Uterus (tissue), 2 donors: ENCODE measurements at regions not wholly inside any gene's neighbourhood (a gene's known extent, or its start where the extent isn't known, plus 50 kb on each side); places are given as distances from the start of the nearest gene placed in this dataset.

Source experiments
- POLR2A ChIP-seq, 2 donors: fragments of 450-650 bp; IDR thresholded peaks; one replicate each; pipeline ENCODE4 v1.6.1; 2016; ENCODE audit warnings: antibody characterized with exemption in 2 of 2, mild to moderate bottlenecking in 1 of 2, moderate library complexity in 1 of 2
- TF ChIP-seq, protein P1 (sequence below), 4 experiments: fragments of 200-600 bp in 2 of 4; fragments of 450-650 bp in 2 of 4; sonication (generic) in 2 of 4; IDR thresholded peaks; one replicate each; pipeline ENCODE4 v1.5.1; 2016 to 2019; ENCODE audit warnings: antibody characterized with exemption in 4 of 4, mild to moderate bottlenecking in 2 of 4, moderate library complexity in 1 of 4

GRCh38 chr7:81185072-81185471, 266.2 kb upstream of the SEMA3C start:
- TF ChIP-seq, protein P1, sequence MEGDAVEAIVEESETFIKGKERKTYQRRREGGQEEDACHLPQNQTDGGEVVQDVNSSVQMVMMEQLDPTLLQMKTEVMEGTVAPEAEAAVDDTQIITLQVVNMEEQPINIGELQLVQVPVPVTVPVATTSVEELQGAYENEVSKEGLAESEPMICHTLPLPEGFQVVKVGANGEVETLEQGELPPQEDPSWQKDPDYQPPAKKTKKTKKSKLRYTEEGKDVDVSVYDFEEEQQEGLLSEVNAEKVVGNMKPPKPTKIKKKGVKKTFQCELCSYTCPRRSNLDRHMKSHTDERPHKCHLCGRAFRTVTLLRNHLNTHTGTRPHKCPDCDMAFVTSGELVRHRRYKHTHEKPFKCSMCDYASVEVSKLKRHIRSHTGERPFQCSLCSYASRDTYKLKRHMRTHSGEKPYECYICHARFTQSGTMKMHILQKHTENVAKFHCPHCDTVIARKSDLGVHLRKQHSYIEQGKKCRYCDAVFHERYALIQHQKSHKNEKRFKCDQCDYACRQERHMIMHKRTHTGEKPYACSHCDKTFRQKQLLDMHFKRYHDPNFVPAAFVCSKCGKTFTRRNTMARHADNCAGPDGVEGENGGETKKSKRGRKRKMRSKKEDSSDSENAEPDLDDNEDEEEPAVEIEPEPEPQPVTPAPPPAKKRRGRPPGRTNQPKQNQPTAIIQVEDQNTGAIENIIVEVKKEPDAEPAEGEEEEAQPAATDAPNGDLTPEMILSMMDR (IDR thresholded peaks at IDR 0.05), result no peak
- TF ChIP-seq POLR2A (IDR thresholded peaks at IDR 0.05), result no peak
